GM21529 (cell line): ENCODE measurements at regions not wholly inside any gene's neighbourhood (a gene's known extent, or its start where the extent isn't known, plus 50 kb on each side); places are given as distances from the start of the nearest gene placed in this dataset.
"Not testable (repeated sequence)": the region's sequence is repeated elsewhere in the genome, so short reads cannot be mapped to it uniquely, and the experiment has no call there.

ENCODE experiments used
- ATAC-seq: cut with Tn5 transposase; IDR thresholded peaks from one replicate; pipeline ENCODE4 v1.9.1; 2021; ENCODE audit not compliant: unreplicated experiment

GRCh38 chr18:34350778-34351177, 126.1 kb upstream of the NOL4 start:
- no peak for ATAC-seq

- no peak for ATAC-seq
Measured at GRCh38 chr18:34352385-34353163, 127.9 kb upstream of the NOL4 start.

GRCh38 chr18:34354351-34354750, 129.6 kb upstream of the NOL4 start:
- ATAC-seq, result no peak

- ATAC-seq, result no peak
Measured at GRCh38 chr18:34357944-34358580, 133.3 kb upstream of the NOL4 start.

- peak; percentile 92 for ATAC-seq
Measured at GRCh38 chr18:34358923-34359322, 134.2 kb upstream of the NOL4 start.

- no peak for ATAC-seq
Measured at GRCh38 chr18:34364699-34365098, 140.0 kb upstream of the NOL4 start.

GRCh38 chr18:34370704-34371395, 146.1 kb upstream of the NOL4 start:
- ATAC-seq, result no peak

GRCh38 chr18:34380326-34380725, 155.6 kb upstream of the NOL4 start:
- no peak for ATAC-seq

- ATAC-seq, result no peak
Measured at GRCh38 chr18:34385311-34385710, 160.6 kb upstream of the NOL4 start.

- no peak for ATAC-seq
Measured at GRCh38 chr18:34386803-34387202, 162.1 kb upstream of the NOL4 start.

- ATAC-seq, result no peak
Measured at GRCh38 chr18:34397286-34397896, 172.7 kb upstream of the NOL4 start.

- ATAC-seq, result no peak
Measured at GRCh38 chr18:34399892-34400291, 175.2 kb upstream of the NOL4 start.

- no peak for ATAC-seq
Measured at GRCh38 chr18:34400834-34401233, 176.1 kb upstream of the NOL4 start.

- no peak for ATAC-seq
Measured at GRCh38 chr18:34401775-34402174, 177.1 kb upstream of the NOL4 start.

GRCh38 chr18:34407471-34407870, 182.8 kb upstream of the NOL4 start:
- not testable (repeated sequence) for ATAC-seq

GRCh38 chr18:34411952-34412351, 187.2 kb upstream of the NOL4 start:
- no peak for ATAC-seq

GRCh38 chr18:34431042-34431441, 206.3 kb upstream of the NOL4 start:
- no peak for ATAC-seq

- no peak for ATAC-seq
Measured at GRCh38 chr18:34444622-34445021, 219.9 kb upstream of the NOL4 start.

- no peak for ATAC-seq
Measured at GRCh38 chr18:34448662-34449061, 223.9 kb upstream of the NOL4 start.

GRCh38 chr18:34457761-34458160, 233.0 kb upstream of the NOL4 start:
- no peak for ATAC-seq

GRCh38 chr18:34458410-34458977, 233.8 kb upstream of the NOL4 start:
- ATAC-seq, result no peak
